ENCODE measurements at regions not wholly inside any gene's neighbourhood (a gene's known extent, or its start where the extent isn't known, plus 50 kb on each side); places are given as distances from the start of the nearest gene placed in this dataset.

DNA sequence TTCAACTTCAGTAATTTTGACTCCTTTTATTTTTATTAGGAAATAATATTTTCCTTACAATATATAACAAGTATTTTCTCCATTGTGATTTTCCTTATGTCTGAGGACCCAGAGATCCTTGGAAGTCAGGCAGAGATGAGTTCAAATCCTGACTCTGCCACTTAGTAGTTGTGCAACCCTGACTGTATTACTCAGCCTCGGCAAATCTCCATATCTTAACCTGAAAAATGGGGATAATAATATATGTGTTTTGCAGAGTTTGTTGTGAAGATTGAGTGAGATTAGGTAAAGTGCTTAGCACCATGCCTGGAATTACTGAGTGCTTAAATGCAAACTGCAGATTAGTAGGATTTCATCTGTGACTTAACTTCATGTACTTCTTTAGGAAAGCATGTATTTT, 120.5 kb upstream of the KLF14 start:
- TF ChIP-seq POLR2A (IDR thresholded peaks at IDR 0.05; ENCODE audit: low read depth, low read length) (no peak), POLR2AphosphoS5 (IDR thresholded peaks at IDR 0.05; ENCODE audit: low read depth, low read length) (no peak)

Data from GM12892 (cell line).